K562 (cell line): ENCODE measurements at regions not wholly inside any gene's neighbourhood (a gene's known extent, or its start where the extent isn't known, plus 50 kb on each side); places are given as distances from the start of the nearest gene placed in this dataset.

Experiments
- ATAC-seq: fragments of 200-7000 bp; cut with Tn5 transposase; 3 replicates; pipeline ENCODE4 v1.9.1; 2020; ENCODE audit warnings: moderate library complexity
- BruUV-seq: library from RNA; stranded (reverse); fragments of 400-500 nt; replicated peaks from 2 replicates; lab custom pipeline; 2021; lab: Mats Ljungman, UMichigan
- CTCF ChIA-PET: fragments of 300-600 bp; formaldehyde crosslinking; extraction: SDS; loops from one replicate; lab custom pipeline; 2021; ENCODE audit warnings: low intra/inter-chr PET ratio; lab: Yijun Ruan, JAX
- POLR2A ChIA-PET: fragments of 300-600, 350-650 bp; sonication (Branson Sonifier 250); formaldehyde crosslinking; extraction: SDS; loops from one replicate; lab custom pipeline; 2021; ENCODE audit warnings: antibody characterized with exemption, inconsistent platforms; lab: Yijun Ruan, JAX
- DNase-seq, 4 experiments: peaks; one replicate each; pipeline versions ENCODE4 v3.0.0 to v3.0.0-alpha.2; 2011 to 2018; ENCODE audit warnings: low spot score in 3 of 4, mixed read lengths in 3 of 4; ENCODE audit errors: extremely low read depth in 1 of 4
- FAIRE-seq: peaks from 2 replicates; lab custom pipeline; 2011; peaks lifted over from hg19 to GRCh38; lab: Jason Lieb, UNC
- H2AFZ ChIP-seq: 2 replicates; pipeline ENCODE4 v1.6.0; 2011; ENCODE audit warnings: low read depth, low read length, control low read depth, inconsistent platforms
- H3K27ac ChIP-seq: fragments of 200-600 bp; 3 replicates; pipeline ENCODE4 v1.8.0; 2011; ENCODE audit warnings: low read depth, mild to moderate bottlenecking, control low read depth, inconsistent platforms, low read length, moderate library complexity, mixed read lengths; ENCODE audit errors: extremely low read depth
- H3K27me3 ChIP-seq, 2 experiments: fragments of 300-600 bp in 1 of 2; 2 replicates in 1 of 2; 3 replicates in 1 of 2; pipeline versions ENCODE4 v1.6.0 to v1.8.0; 2011; ENCODE audit warnings: inconsistent platforms in 2 of 2, low read length in 2 of 2, mild to moderate bottlenecking in 1 of 2, mixed read lengths in 1 of 2, moderate library complexity in 1 of 2; ENCODE audit not compliant: control insufficient read depth in 2 of 2, insufficient read depth in 2 of 2
- H3K36me3 ChIP-seq: fragments of 300-600 bp; 3 replicates; pipeline ENCODE4 v1.8.0; 2011; ENCODE audit warnings: mild to moderate bottlenecking, low read length, inconsistent platforms; ENCODE audit not compliant: control insufficient read depth, insufficient read depth
- H3K4me1 ChIP-seq, 2 experiments: fragments of 200-600 bp in 1 of 2; replicated peaks in 1 of 2; 2 replicates in 1 of 2; 3 replicates in 1 of 2; pipeline versions ENCODE4 v1.5.1 to v1.8.0; 2011; ENCODE audit warnings: inconsistent platforms in 2 of 2, low read length in 2 of 2, mild to moderate bottlenecking in 1 of 2, mixed read lengths in 1 of 2, moderate library complexity in 1 of 2; ENCODE audit not compliant: control insufficient read depth in 2 of 2, insufficient read depth in 2 of 2
- H3K4me2 ChIP-seq: 2 replicates; pipeline ENCODE4 v1.6.1; 2011; ENCODE audit warnings: low read length, control low read depth, inconsistent platforms, mixed read lengths; ENCODE audit not compliant: insufficient read depth
- H3K4me3 ChIP-seq: fragments of 200-600 bp; sonication (generic), shearing (Covaris generic); 2 replicates; pipeline ENCODE4 v1.5.1; 2016; ENCODE audit warnings: control low read depth, inconsistent platforms
- H3K79me2 ChIP-seq: fragments of 200-600 bp; 3 replicates; pipeline ENCODE4 v1.8.0; 2011; ENCODE audit warnings: low read length, inconsistent platforms; ENCODE audit not compliant: control insufficient read depth, insufficient read depth
- H3K9ac ChIP-seq, 2 experiments: 2 replicates each; pipeline versions ENCODE4 v1.6.0 to v1.6.1; 2011; ENCODE audit warnings: low read depth in 2 of 2, low read length in 2 of 2, control low read depth in 1 of 2, inconsistent platforms in 1 of 2, mild to moderate bottlenecking in 1 of 2, mixed read lengths in 1 of 2; ENCODE audit not compliant: insufficient read depth in 1 of 2
- H3K9me1 ChIP-seq: one replicate; pipeline ENCODE4 v1.6.0; 2011; ENCODE audit warnings: inconsistent platforms, mild to moderate bottlenecking, low read length, moderate library complexity; ENCODE audit not compliant: control insufficient read depth, insufficient read depth
- H3K9me3 ChIP-seq: replicated peaks from 2 replicates; pipeline ENCODE4 v1.5.1; 2011; ENCODE audit warnings: low read depth, low read length, inconsistent platforms; ENCODE audit not compliant: control insufficient read depth, insufficient read depth
- H4K20me1 ChIP-seq: replicated peaks from 2 replicates; pipeline ENCODE4 v1.6.1; 2011; ENCODE audit warnings: low read length, inconsistent platforms, mixed read lengths; ENCODE audit not compliant: control insufficient read depth, insufficient read depth
- ASH1L ChIP-seq: fragments of 450-650 bp; IDR thresholded peaks from 2 replicates; pipeline ENCODE4 v1.6.1; 2018; ENCODE audit warnings: borderline replicate concordance, mild to moderate bottlenecking, low read depth; ENCODE audit not compliant: partially characterized antibody
- CBFA2T2 ChIP-seq: fragments of 450-650 bp; conservative IDR thresholded peaks from 2 replicates; pipeline ENCODE4 v1.6.1; 2017; ENCODE audit warnings: mild to moderate bottlenecking
- CBX8 ChIP-seq: fragments of 200-600 bp; sonication (generic); IDR thresholded peaks from 2 replicates; pipeline ENCODE4 v1.6.1; 2012; ENCODE audit warnings: borderline replicate concordance, mixed run types, low read depth, mild to moderate bottlenecking, moderate library complexity, mixed read lengths, low read length, control low read depth, inconsistent platforms; ENCODE audit not compliant: poor library complexity, severe bottlenecking; ENCODE audit errors: extremely low read depth
- MIER1 ChIP-seq: fragments of 450-650 bp; IDR thresholded peaks from 2 replicates; pipeline ENCODE4 v1.6.1; 2016; ENCODE audit warnings: antibody characterized with exemption, mild to moderate bottlenecking, low read depth
- PHB2 ChIP-seq: fragments of 450-650 bp; IDR thresholded peaks from 2 replicates; pipeline ENCODE4 v1.6.1; 2017; ENCODE audit warnings: low read depth
- POLR3G ChIP-seq: IDR thresholded peaks from 2 replicates; pipeline ENCODE4 v1.6.1; 2011; ENCODE audit not compliant: insufficient read length, insufficient replicate concordance; ENCODE audit errors: extremely low read depth
- RB1 ChIP-seq: fragments of 450-650 bp; IDR thresholded peaks from 2 replicates; pipeline ENCODE4 v1.6.1; 2017; ENCODE audit warnings: low read depth, mild to moderate bottlenecking
- TCF7L2 ChIP-seq: fragments of 150-350 bp; IDR thresholded peaks from 2 replicates; pipeline ENCODE4 v1.6.1; 2016; ENCODE audit warnings: low read depth, mild to moderate bottlenecking, low read length, moderate library complexity
- ZNF263 ChIP-seq: sonication (generic); formaldehyde crosslinking; IDR thresholded peaks from 2 replicates; pipeline ENCODE4 v1.8.0; 2022; ENCODE audit warnings: mild to moderate bottlenecking, missing genetic modification reagents, borderline replicate concordance
- ZNF282 ChIP-seq: sonication (generic); formaldehyde crosslinking; IDR thresholded peaks from 2 replicates; pipeline ENCODE4 v1.8.1; 2023; ENCODE audit warnings: missing genetic modification reagents
- WGBS: fragments of 100-300 bp; shearing (Covaris generic); methylation state at CpG from one replicate; pipeline ENCODE4 v1.1.6; 2016; ENCODE audit warnings: low coverage, mixed read lengths; ENCODE audit not compliant: insufficient coverage; ENCODE audit errors: missing lambda C conversion rate; 5-methylcytosine and 5-hydroxymethylcytosine counted together
- in situ Hi-C: fragments of 300-500 bp; cut with MboI; formaldehyde crosslinking; loops from 4 replicates; pipeline ENCODE4 v1.15.0; 2018; ENCODE audit warnings: inconsistent platforms, mixed read lengths
- intact Hi-C: fragments of 100-400 bp; cut with micrococcal nuclease; formaldehyde crosslinking; loops from 2 replicates; pipeline ENCODE4 v1.14.2; 2022
- TF ChIP-seq, protein P1 (sequence below): sonication (generic); formaldehyde crosslinking; IDR thresholded peaks from 2 replicates; pipeline ENCODE4 v1.8.1; 2022; ENCODE audit warnings: missing genetic modification reagents
- TF ChIP-seq, protein P2 (sequence below): fragments of 200-600 bp; sonication (generic); IDR thresholded peaks from one replicate; pipeline ENCODE4 v1.6.1; 2012; ENCODE audit warnings: mild to moderate bottlenecking, low read depth, low read length, inconsistent platforms

DNA sequence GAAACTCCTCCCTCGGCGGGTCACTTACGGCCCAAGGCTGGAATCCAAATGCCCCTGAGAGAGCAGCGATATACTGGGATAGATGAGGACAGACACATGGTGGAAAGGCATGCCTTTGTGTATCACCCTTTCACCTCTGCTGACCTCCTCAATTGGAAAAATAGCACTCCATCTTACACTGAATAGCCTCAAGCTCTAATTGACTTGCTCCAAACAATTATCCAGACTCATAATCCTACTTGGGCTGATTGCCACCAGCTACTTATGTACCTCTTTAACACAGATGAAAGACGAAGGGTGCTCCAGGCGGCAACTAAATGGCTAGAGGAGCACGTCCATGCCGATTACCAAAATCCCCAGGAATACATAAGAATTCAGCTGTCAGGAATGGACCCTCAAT is 1142.2 kb downstream of the ARAP2 start:
- H3K27me3 ChIP-seq = no peaks in the 10 kb centered on the region
- ChIA-PET POLR2A (no interaction called here), CTCF (no interaction called here)
- no peak for ATAC-seq
- H3K4me1 ChIP-seq = no peaks in the 10 kb centered on the region
- H3K79me2 ChIP-seq = no peaks in the 10 kb centered on the region
- H4K20me1 ChIP-seq = no peaks in the 10 kb centered on the region
- no peaks in the 10 kb centered on the region for H3K9me1 ChIP-seq
- no peak overlapping the region for H3K4me3 ChIP-seq
- no peak for FAIRE-seq
- no peak overlapping the region for H2AFZ ChIP-seq
- WGBS = 2% methylated on average over 8 of the region's 8 CpGs
- H3K9ac ChIP-seq = no peak overlapping the region
- no peaks in the 10 kb centered on the region for H3K9me3 ChIP-seq
- no peaks in the 10 kb centered on the region for H3K36me3 ChIP-seq
- intact Hi-C loops (no loop called here), in situ Hi-C loops (no loop called here)
- no TSS peak for BruUV-seq
- no peak overlapping the region for H3K27ac ChIP-seq
- no peak for DNase-seq
- H3K4me2 ChIP-seq = no peak overlapping the region
- TF ChIP-seq POLR3G (no peak), CBFA2T2 (no peak), ASH1L (no peak), CBX8 (no peak), MIER1 (no peak), ZNF263 (no peak), RB1 (no peak), TCF7L2 (no peak), ZNF282 (CRISPR knock-in tag) (no peak), PHB2 (no peak)
- TF ChIP-seq, protein P1, sequence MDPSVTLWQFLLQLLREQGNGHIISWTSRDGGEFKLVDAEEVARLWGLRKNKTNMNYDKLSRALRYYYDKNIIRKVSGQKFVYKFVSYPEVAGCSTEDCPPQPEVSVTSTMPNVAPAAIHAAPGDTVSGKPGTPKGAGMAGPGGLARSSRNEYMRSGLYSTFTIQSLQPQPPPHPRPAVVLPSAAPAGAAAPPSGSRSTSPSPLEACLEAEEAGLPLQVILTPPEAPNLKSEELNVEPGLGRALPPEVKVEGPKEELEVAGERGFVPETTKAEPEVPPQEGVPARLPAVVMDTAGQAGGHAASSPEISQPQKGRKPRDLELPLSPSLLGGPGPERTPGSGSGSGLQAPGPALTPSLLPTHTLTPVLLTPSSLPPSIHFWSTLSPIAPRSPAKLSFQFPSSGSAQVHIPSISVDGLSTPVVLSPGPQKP (CRISPR knock-in tag) = no peak
- TF ChIP-seq, protein P2, sequence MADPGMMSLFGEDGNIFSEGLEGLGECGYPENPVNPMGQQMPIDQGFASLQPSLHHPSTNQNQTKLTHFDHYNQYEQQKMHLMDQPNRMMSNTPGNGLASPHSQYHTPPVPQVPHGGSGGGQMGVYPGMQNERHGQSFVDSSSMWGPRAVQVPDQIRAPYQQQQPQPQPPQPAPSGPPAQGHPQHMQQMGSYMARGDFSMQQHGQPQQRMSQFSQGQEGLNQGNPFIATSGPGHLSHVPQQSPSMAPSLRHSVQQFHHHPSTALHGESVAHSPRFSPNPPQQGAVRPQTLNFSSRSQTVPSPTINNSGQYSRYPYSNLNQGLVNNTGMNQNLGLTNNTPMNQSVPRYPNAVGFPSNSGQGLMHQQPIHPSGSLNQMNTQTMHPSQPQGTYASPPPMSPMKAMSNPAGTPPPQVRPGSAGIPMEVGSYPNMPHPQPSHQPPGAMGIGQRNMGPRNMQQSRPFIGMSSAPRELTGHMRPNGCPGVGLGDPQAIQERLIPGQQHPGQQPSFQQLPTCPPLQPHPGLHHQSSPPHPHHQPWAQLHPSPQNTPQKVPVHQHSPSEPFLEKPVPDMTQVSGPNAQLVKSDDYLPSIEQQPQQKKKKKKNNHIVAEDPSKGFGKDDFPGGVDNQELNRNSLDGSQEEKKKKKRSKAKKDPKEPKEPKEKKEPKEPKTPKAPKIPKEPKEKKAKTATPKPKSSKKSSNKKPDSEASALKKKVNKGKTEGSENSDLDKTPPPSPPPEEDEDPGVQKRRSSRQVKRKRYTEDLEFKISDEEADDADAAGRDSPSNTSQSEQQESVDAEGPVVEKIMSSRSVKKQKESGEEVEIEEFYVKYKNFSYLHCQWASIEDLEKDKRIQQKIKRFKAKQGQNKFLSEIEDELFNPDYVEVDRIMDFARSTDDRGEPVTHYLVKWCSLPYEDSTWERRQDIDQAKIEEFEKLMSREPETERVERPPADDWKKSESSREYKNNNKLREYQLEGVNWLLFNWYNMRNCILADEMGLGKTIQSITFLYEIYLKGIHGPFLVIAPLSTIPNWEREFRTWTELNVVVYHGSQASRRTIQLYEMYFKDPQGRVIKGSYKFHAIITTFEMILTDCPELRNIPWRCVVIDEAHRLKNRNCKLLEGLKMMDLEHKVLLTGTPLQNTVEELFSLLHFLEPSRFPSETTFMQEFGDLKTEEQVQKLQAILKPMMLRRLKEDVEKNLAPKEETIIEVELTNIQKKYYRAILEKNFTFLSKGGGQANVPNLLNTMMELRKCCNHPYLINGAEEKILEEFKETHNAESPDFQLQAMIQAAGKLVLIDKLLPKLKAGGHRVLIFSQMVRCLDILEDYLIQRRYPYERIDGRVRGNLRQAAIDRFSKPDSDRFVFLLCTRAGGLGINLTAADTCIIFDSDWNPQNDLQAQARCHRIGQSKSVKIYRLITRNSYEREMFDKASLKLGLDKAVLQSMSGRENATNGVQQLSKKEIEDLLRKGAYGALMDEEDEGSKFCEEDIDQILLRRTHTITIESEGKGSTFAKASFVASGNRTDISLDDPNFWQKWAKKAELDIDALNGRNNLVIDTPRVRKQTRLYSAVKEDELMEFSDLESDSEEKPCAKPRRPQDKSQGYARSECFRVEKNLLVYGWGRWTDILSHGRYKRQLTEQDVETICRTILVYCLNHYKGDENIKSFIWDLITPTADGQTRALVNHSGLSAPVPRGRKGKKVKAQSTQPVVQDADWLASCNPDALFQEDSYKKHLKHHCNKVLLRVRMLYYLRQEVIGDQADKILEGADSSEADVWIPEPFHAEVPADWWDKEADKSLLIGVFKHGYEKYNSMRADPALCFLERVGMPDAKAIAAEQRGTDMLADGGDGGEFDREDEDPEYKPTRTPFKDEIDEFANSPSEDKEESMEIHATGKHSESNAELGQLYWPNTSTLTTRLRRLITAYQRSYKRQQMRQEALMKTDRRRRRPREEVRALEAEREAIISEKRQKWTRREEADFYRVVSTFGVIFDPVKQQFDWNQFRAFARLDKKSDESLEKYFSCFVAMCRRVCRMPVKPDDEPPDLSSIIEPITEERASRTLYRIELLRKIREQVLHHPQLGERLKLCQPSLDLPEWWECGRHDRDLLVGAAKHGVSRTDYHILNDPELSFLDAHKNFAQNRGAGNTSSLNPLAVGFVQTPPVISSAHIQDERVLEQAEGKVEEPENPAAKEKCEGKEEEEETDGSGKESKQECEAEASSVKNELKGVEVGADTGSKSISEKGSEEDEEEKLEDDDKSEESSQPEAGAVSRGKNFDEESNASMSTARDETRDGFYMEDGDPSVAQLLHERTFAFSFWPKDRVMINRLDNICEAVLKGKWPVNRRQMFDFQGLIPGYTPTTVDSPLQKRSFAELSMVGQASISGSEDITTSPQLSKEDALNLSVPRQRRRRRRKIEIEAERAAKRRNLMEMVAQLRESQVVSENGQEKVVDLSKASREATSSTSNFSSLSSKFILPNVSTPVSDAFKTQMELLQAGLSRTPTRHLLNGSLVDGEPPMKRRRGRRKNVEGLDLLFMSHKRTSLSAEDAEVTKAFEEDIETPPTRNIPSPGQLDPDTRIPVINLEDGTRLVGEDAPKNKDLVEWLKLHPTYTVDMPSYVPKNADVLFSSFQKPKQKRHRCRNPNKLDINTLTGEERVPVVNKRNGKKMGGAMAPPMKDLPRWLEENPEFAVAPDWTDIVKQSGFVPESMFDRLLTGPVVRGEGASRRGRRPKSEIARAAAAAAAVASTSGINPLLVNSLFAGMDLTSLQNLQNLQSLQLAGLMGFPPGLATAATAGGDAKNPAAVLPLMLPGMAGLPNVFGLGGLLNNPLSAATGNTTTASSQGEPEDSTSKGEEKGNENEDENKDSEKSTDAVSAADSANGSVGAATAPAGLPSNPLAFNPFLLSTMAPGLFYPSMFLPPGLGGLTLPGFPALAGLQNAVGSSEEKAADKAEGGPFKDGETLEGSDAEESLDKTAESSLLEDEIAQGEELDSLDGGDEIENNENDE = no peak
